ENCODE measurements at regions not wholly inside any gene's neighbourhood (a gene's known extent, or its start where the extent isn't known, plus 50 kb on each side); places are given as distances from the start of the nearest gene placed in this dataset.

DNA sequence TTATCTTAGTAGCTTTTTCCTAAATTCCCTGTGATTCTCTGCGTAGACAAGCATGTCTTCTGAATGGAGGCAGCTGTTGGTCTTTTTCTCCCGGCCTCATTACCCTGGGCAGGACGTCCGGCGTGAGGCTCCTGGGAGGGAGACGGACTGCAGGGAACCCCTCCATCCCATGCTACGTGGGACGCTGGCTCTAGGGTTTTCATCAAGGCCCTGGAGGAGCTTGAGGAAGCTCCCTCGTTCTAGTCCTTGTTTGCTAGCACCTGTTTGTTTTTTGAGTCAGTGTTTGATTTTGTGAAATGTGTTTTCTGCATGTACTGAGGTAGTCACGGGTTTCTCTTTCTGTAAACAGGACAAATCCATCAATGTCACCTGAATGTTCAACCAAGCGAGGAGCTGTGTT lies 99.3 kb upstream of the TMEM18 start:
- H3K36me3 ChIP-seq (ENCODE audit: control insufficient read depth, insufficient read depth, low read length): no peaks in the 10 kb centered on the region
- H3K27me3 ChIP-seq (ENCODE audit: control insufficient read depth, insufficient read depth, low read length): no peaks in the 10 kb centered on the region
- H3K9me3 ChIP-seq (ENCODE audit: control insufficient read depth, insufficient read depth, low read length): no peaks in the 10 kb centered on the region
- H3K4me3 ChIP-seq (ENCODE audit: low read depth, low read length): no peak overlapping the region
- H3K4me1 ChIP-seq (ENCODE audit: control insufficient read depth, insufficient read depth, low read length): peaks cover 24% of the 10 kb centered on the region
- no peak overlapping the region for H3K9ac ChIP-seq (ENCODE audit: low read depth, low read length)

DNA sequence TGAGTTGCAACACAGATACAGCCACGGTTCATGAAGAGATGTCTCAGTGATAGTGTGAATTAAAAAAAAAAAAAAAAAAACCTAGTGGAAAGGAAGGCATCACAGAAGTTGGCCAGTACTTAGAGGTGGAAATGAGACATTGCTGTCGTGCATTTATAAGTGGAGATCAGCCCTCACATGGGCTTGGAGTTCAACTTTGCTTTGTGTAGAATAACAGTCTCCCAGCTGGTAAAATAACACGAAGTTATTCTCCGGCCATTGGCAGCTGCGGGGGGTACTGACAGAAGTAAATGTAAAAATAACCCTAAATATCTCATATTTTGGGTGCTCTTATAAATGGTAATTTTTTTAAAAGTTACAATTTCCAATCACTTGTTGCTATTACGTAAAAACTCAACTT lies 98.8 kb upstream of the TMEM18 start:
- Histone ChIP-seq H3K4me1 (ENCODE audit: control insufficient read depth, insufficient read depth, low read length) (peaks cover 24% of the 10 kb centered on the region), H3K36me3 (ENCODE audit: control insufficient read depth, insufficient read depth, low read length) (no peaks in the 10 kb centered on the region), H3K27me3 (ENCODE audit: control insufficient read depth, insufficient read depth, low read length) (no peaks in the 10 kb centered on the region), H3K9me3 (ENCODE audit: control insufficient read depth, insufficient read depth, low read length) (no peaks in the 10 kb centered on the region), H3K4me3 (ENCODE audit: low read depth, low read length) (no peak overlapping the region), H3K9ac (ENCODE audit: low read depth, low read length) (no peak overlapping the region)

GRCh38 chr2:774436-774835 lies 97.2 kb upstream of the TMEM18 start:
- peaks cover 24% of the 10 kb centered on the region for H3K4me1 ChIP-seq (ENCODE audit: control insufficient read depth, insufficient read depth, low read length)
- H3K27me3 ChIP-seq (ENCODE audit: control insufficient read depth, insufficient read depth, low read length): no peaks in the 10 kb centered on the region
- H3K4me3 ChIP-seq (ENCODE audit: low read depth, low read length): no peak overlapping the region
- H3K9ac ChIP-seq (ENCODE audit: low read depth, low read length): no peak overlapping the region
- no peaks in the 10 kb centered on the region for H3K36me3 ChIP-seq (ENCODE audit: control insufficient read depth, insufficient read depth, low read length)
- no peaks in the 10 kb centered on the region for H3K9me3 ChIP-seq (ENCODE audit: control insufficient read depth, insufficient read depth, low read length)

GRCh38 chr2:773256-774160 lies 96.3 kb upstream of the TMEM18 start:
- Histone ChIP-seq H3K4me3 (ENCODE audit: low read depth, low read length) (no peak overlapping the region), H3K36me3 (ENCODE audit: control insufficient read depth, insufficient read depth, low read length) (no peaks in the 10 kb centered on the region), H3K9me3 (ENCODE audit: control insufficient read depth, insufficient read depth, low read length) (no peaks in the 10 kb centered on the region), H3K4me1 (ENCODE audit: control insufficient read depth, insufficient read depth, low read length) (peaks cover 21% of the 10 kb centered on the region), H3K9ac (ENCODE audit: low read depth, low read length) (no peak overlapping the region), H3K27me3 (ENCODE audit: control insufficient read depth, insufficient read depth, low read length) (no peaks in the 10 kb centered on the region)

- Histone ChIP-seq H3K27me3 (ENCODE audit: control insufficient read depth, insufficient read depth, low read length) (no peaks in the 10 kb centered on the region), H3K4me1 (ENCODE audit: control insufficient read depth, insufficient read depth, low read length) (peaks cover 21% of the 10 kb centered on the region), H3K4me3 (ENCODE audit: low read depth, low read length) (no peak overlapping the region), H3K36me3 (ENCODE audit: control insufficient read depth, insufficient read depth, low read length) (no peaks in the 10 kb centered on the region), H3K9me3 (ENCODE audit: control insufficient read depth, insufficient read depth, low read length) (no peaks in the 10 kb centered on the region), H3K9ac (ENCODE audit: low read depth, low read length) (no peak overlapping the region)
Observed at GRCh38 chr2:771538-771937, 94.3 kb upstream of the TMEM18 start.

DNA sequence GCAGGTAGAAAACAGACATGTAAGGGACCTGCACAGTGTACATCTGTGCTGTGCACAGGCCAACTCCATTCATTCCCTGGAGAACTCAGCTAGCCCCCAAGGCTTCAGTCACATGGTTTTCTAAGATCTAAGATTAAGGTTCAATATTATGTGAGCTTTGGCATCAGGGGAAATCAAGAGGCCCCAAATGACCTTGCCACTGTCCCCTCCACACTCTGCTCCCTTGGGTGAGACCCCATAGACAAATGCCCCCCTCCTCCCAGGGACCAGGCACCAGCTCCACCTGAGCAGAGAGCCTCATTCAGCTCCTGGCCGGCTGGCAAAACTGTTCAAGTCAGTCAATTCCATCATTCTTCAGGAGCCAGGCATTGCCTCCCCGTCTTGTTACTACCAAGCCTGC lies 93.6 kb upstream of the TMEM18 start:
- no peak overlapping the region for H3K9ac ChIP-seq (ENCODE audit: low read depth, low read length)
- H3K4me1 ChIP-seq (ENCODE audit: control insufficient read depth, insufficient read depth, low read length): peaks cover 17% of the 10 kb centered on the region
- H3K27me3 ChIP-seq (ENCODE audit: control insufficient read depth, insufficient read depth, low read length): no peaks in the 10 kb centered on the region
- no peak overlapping the region for H3K4me3 ChIP-seq (ENCODE audit: low read depth, low read length)
- H3K9me3 ChIP-seq (ENCODE audit: control insufficient read depth, insufficient read depth, low read length): no peaks in the 10 kb centered on the region
- H3K36me3 ChIP-seq (ENCODE audit: control insufficient read depth, insufficient read depth, low read length): no peaks in the 10 kb centered on the region

DNA sequence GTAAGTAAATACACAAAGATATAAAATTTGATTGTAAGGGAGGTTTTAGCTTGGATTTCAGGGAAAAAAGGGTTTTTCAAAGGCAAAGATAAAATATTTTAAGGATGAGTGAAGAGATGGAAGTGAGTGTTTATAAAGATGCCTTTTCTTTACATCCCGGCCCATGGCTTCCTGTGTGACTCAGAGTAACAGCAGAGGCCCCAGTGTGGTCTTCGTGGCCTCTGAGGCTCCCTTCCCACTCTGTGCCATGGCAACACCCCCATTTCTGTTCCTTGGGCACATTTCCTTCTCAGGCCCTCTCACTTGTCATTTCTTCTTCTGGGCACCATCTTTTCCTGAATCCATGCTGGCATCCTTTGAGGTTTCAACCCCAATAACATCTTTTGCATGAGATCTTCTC lies 92.6 kb upstream of the TMEM18 start:
- H3K9me3 ChIP-seq (ENCODE audit: control insufficient read depth, insufficient read depth, low read length): no peaks in the 10 kb centered on the region
- no peak overlapping the region for H3K9ac ChIP-seq (ENCODE audit: low read depth, low read length)
- peaks cover 7% of the 10 kb centered on the region for H3K4me1 ChIP-seq (ENCODE audit: control insufficient read depth, insufficient read depth, low read length)
- H3K27me3 ChIP-seq (ENCODE audit: control insufficient read depth, insufficient read depth, low read length): no peaks in the 10 kb centered on the region
- no peaks in the 10 kb centered on the region for H3K36me3 ChIP-seq (ENCODE audit: control insufficient read depth, insufficient read depth, low read length)
- H3K4me3 ChIP-seq (ENCODE audit: low read depth, low read length): no peak overlapping the region

GRCh38 chr2:768451-768850 lies 91.2 kb upstream of the TMEM18 start:
- Histone ChIP-seq H3K9me3 (ENCODE audit: control insufficient read depth, insufficient read depth, low read length) (no peaks in the 10 kb centered on the region), H3K27me3 (ENCODE audit: control insufficient read depth, insufficient read depth, low read length) (no peaks in the 10 kb centered on the region), H3K4me1 (ENCODE audit: control insufficient read depth, insufficient read depth, low read length) (no peaks in the 10 kb centered on the region), H3K9ac (ENCODE audit: low read depth, low read length) (no peak overlapping the region), H3K36me3 (ENCODE audit: control insufficient read depth, insufficient read depth, low read length) (no peaks in the 10 kb centered on the region), H3K4me3 (ENCODE audit: low read depth, low read length) (no peak overlapping the region)

- Histone ChIP-seq H3K27me3 (ENCODE audit: control insufficient read depth, insufficient read depth, low read length) (no peaks in the 10 kb centered on the region), H3K36me3 (ENCODE audit: control insufficient read depth, insufficient read depth, low read length) (no peaks in the 10 kb centered on the region), H3K9me3 (ENCODE audit: control insufficient read depth, insufficient read depth, low read length) (no peaks in the 10 kb centered on the region), H3K9ac (ENCODE audit: low read depth, low read length) (no peak overlapping the region), H3K4me1 (ENCODE audit: control insufficient read depth, insufficient read depth, low read length) (no peaks in the 10 kb centered on the region), H3K4me3 (ENCODE audit: low read depth, low read length) (no peak overlapping the region)
Observed at GRCh38 chr2:767944-768343, 90.7 kb upstream of the TMEM18 start.

- H3K27me3 ChIP-seq (ENCODE audit: control insufficient read depth, insufficient read depth, low read length): no peaks in the 10 kb centered on the region
- H3K36me3 ChIP-seq (ENCODE audit: control insufficient read depth, insufficient read depth, low read length): no peaks in the 10 kb centered on the region
- H3K4me1 ChIP-seq (ENCODE audit: control insufficient read depth, insufficient read depth, low read length): no peaks in the 10 kb centered on the region
- no peaks in the 10 kb centered on the region for H3K9me3 ChIP-seq (ENCODE audit: control insufficient read depth, insufficient read depth, low read length)
- H3K4me3 ChIP-seq (ENCODE audit: low read depth, low read length): no peak overlapping the region
- H3K9ac ChIP-seq (ENCODE audit: low read depth, low read length): no peak overlapping the region
Observed at GRCh38 chr2:767440-767839, 90.2 kb upstream of the TMEM18 start.

DNA sequence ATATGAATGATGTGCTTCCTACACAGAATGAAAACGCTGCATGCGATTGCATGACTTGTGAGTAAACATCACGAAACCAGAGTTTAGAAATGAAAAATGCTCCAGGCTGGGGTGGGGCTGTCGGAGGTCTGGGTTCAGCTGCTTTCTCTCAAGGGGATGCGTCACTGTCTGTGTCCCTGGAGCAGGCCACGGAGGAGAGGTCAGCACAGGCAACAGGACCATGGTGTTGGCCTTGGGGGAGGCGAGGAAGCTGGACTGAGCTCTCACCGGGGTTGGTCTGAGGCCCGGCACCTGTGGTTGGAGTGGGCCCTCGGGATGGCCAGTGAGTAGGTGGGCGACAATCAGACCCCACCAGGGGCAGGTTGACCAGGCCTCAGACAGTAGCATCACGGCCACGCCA lies 89.0 kb upstream of the TMEM18 start:
- Histone ChIP-seq H3K9me3 (ENCODE audit: control insufficient read depth, insufficient read depth, low read length) (no peaks in the 10 kb centered on the region), H3K36me3 (ENCODE audit: control insufficient read depth, insufficient read depth, low read length) (no peaks in the 10 kb centered on the region), H3K4me3 (ENCODE audit: low read depth, low read length) (no peak overlapping the region), H3K4me1 (ENCODE audit: control insufficient read depth, insufficient read depth, low read length) (no peaks in the 10 kb centered on the region), H3K27me3 (ENCODE audit: control insufficient read depth, insufficient read depth, low read length) (no peaks in the 10 kb centered on the region), H3K9ac (ENCODE audit: low read depth, low read length) (no peak overlapping the region)

GRCh38 chr2:765369-765768 lies 88.2 kb upstream of the TMEM18 start:
- H3K36me3 ChIP-seq (ENCODE audit: control insufficient read depth, insufficient read depth, low read length): no peaks in the 10 kb centered on the region
- no peak overlapping the region for H3K9ac ChIP-seq (ENCODE audit: low read depth, low read length)
- H3K9me3 ChIP-seq (ENCODE audit: control insufficient read depth, insufficient read depth, low read length): no peaks in the 10 kb centered on the region
- H3K4me1 ChIP-seq (ENCODE audit: control insufficient read depth, insufficient read depth, low read length): peaks cover under 1% of the 10 kb centered on the region
- no peak overlapping the region for H3K4me3 ChIP-seq (ENCODE audit: low read depth, low read length)
- H3K27me3 ChIP-seq (ENCODE audit: control insufficient read depth, insufficient read depth, low read length): no peaks in the 10 kb centered on the region

All from iPS-15b (cell line).